Skeletal muscle cell (primary cell): ENCODE measurements at regions not wholly inside any gene's neighbourhood (a gene's known extent, or its start where the extent isn't known, plus 50 kb on each side); places are given as distances from the start of the nearest gene placed in this dataset.
"Not testable (repeated sequence)": the region's sequence is repeated elsewhere in the genome, so short reads cannot be mapped to it uniquely, and the experiment has no call there.

Experiments
- DNase-seq: peaks from one replicate; pipeline ENCODE4 v3.0.0-alpha.2; 2010; ENCODE audit warnings: low read depth
- H3K4me3 ChIP-seq: 2 replicates; pipeline ENCODE4 v1.5.1; 2011; ENCODE audit warnings: low read depth, mild to moderate bottlenecking, control low read depth, low read length, moderate library complexity

DNA sequence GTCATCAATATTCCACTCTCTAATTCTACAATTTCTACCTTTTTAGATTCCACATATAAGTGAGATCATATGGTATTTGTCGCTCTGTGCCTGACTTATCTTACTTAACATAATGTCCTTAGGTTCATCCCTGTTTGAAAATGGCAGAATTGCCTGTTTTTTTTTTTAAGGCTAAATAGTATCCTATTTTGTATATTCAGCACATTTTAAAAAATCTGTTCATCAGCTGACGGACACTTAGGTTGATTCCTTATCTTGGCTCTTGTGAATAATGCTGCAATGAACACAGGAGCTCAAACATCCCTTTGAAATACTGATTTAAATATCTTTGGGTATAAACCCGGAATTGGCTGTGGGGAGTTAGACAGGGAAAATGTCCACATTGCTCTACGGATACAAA is 326.7 kb upstream of the THBS1 start:
- DNase-seq = no peak

DNA sequence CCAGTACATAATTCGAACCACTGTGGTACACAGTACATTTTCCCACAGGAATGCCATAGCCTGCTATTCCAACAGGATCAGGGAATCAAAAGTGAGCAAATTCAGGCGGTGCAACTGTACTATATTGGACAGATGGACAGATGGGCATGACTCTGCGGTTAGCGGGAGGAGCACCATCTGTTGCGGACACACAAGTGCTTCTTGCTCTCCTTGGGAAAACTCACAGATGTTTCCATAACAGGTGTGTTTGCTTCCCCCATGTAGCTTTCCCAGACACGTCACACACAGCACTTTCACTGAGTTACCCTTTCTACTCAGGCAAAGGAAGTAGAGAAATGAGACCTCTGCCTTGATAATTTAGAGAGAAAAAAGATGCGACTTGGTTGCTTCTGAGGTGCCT is 325.1 kb upstream of the THBS1 start:
- peak; percentile 89 for DNase-seq
- no peak overlapping the region for H3K4me3 ChIP-seq

More for the DNA sequence above, 326.7 kb upstream of the THBS1 start:
- H3K4me3 ChIP-seq = no peak overlapping the region

- no peak for DNase-seq
- no peak overlapping the region for H3K4me3 ChIP-seq
These were observed 320.5 kb upstream of the THBS1 start for GRCh38 chr15:39260391-39260790.

DNA sequence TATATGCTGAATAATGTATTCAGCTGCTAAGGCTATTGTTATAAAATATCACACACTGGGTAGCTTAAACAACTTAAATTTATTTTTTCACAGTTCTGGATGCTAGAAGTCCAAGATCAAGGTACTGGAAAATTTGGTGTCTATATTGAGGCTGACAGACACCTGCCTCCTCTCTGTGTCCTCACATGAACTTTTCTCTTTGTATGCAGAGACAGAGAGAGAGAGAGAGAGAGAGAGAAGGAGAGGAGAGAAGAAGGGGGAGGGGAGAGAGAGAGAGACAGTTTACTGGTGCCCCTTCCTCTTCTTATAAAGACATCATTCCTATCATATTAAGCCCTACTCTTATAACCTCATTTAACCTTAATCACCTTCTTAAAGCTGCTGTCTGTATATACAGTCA is 320.1 kb upstream of the THBS1 start:
- H3K4me3 ChIP-seq = no peak overlapping the region
- DNase-seq = no peak

GRCh38 chr15:39261397-39262183 is 319.3 kb upstream of the THBS1 start:
- DNase-seq, H3K4me3 ChIP-seq: not testable (repeated sequence)

DNA sequence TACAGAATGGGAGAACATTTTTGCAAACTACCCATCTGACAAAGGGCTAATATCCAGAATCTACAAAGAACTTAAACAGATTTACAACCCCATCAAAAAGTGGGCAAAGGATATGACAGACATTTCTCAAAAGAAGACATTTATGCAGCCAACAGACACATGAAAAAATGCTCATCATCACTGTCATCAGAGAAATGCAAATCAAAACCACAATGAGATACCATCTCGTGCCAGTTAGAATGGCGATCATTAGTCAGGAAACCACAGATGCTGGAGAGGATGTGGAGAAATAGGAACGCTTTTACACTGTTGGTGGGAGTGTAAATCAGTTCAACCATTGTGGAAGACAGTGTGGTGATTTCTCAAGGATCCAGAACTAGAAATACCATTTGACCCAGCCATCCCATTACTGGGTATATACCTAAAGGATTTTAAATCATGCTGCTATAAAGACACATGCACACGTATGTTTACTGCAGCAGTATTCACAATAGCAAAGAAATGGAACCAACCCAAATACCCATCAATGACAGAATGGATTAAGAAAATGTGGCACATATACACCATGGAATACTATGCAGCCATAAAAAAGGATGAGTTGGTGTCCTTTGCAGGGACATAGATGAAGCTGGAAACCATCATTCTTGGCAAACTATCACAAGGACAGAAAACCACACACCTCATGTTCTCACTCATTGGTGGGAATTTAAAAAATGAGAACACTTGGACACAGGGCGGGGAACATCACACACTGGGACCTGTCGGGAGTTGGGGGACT is 317.7 kb upstream of the THBS1 start:
- not testable (repeated sequence) for DNase-seq, H3K4me3 ChIP-seq

DNA sequence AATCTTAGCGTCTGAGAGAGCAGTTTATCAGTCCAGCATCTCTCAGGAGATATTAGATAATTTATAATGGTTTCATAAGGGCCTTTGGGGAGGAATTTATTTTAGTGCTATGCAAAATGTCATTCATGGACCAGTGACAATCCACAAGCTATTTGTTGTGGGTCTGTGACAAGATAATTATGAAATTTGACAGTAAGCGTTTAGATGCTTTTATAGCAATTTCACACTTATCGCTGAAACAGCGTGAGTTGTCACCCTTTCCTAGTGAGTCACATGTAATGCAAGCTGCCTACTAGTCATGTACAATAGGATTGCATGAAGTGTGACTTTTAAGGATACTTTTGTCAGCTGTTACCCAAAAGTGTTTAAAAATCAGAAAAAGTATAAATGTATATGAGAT is 315.6 kb upstream of the THBS1 start:
- no peak overlapping the region for H3K4me3 ChIP-seq
- no peak for DNase-seq

- H3K4me3 ChIP-seq = no peak overlapping the region
- no peak for DNase-seq
These were observed 314.0 kb upstream of the THBS1 start for GRCh38 chr15:39266890-39267289.

GRCh38 chr15:39267685-39268084 is 313.2 kb upstream of the THBS1 start:
- DNase-seq = no peak

GRCh38 chr15:39269352-39269751 is 311.5 kb upstream of the THBS1 start:
- DNase-seq = no peak
- H3K4me3 ChIP-seq = no peak overlapping the region

More at GRCh38 chr15:39267685-39268084, 313.2 kb upstream of the THBS1 start:
- H3K4me3 ChIP-seq = no peak overlapping the region

- no peak for DNase-seq
- no peak overlapping the region for H3K4me3 ChIP-seq
These were observed 311.1 kb upstream of the THBS1 start for GRCh38 chr15:39269821-39270220.

DNA sequence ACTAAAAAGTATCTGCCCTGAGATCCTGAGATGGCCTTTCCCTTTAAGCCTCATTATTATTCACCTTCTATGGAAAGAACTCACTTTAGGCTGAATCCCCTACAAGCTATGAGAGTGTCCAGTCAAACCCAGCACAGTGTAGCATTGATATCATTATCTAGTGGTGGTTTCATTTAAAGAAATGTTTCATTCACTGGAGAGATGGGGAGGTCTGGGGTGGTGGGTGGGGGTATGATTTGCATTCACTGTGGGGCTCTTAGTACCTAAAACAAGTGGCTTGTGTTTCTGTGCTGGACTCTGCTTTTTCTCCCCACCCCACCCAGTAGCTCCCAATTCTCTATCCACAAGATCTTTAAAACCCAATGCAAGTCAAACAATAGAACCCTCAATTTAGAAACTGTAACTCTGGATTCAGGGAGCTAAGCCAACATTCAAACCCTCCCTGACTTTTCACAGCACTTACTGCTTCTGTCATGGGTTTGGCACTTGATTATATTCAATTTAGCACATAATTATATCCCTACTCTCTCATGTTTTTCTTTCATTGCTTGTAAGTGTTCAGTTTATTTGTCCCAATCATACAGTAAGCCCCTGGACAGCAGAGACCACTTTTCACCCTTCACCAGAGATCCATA is 310.5 kb upstream of the THBS1 start:
- no peak overlapping the region for H3K4me3 ChIP-seq
- DNase-seq = no peak

DNA sequence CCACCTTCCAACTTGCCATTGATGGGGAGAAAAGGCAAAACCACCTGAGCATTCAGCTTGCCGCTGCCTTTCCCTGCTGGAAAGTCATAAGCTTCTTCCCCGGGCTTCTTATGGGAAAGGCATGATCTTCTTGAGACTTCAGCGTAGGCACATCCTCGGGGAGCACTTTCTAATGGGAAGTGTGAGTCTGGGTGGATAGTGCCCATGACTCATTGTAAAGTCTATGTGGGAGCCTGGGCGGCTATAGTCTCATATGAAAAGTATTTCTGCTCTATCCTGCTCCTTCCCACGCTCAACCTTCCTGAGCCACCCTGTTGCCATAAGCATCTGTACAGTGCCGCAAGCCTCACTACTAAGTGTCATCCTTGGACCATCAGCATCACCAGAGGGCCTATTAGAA is 309.9 kb upstream of the THBS1 start:
- DNase-seq = peak; percentile 94
- no peak overlapping the region for H3K4me3 ChIP-seq

DNA sequence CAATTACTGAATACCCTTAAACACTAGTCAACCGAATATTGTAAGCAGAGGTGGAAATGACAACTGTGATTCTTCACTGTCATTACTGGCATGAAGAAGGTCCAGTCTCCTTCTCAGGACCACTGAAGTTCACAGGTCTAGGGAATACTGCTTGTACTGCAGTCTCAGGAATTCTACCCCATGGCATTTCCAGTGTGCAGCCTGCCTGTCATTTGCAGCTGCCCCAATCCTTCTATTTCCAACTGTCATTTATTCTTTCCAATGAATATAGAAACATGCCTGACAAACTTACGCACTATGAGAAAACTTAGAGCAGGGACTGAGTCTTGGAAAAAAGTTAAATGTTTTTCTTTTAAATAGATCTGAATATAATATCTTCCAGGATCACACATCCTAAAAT is 308.0 kb upstream of the THBS1 start:
- no peak overlapping the region for H3K4me3 ChIP-seq
- no peak for DNase-seq

DNA sequence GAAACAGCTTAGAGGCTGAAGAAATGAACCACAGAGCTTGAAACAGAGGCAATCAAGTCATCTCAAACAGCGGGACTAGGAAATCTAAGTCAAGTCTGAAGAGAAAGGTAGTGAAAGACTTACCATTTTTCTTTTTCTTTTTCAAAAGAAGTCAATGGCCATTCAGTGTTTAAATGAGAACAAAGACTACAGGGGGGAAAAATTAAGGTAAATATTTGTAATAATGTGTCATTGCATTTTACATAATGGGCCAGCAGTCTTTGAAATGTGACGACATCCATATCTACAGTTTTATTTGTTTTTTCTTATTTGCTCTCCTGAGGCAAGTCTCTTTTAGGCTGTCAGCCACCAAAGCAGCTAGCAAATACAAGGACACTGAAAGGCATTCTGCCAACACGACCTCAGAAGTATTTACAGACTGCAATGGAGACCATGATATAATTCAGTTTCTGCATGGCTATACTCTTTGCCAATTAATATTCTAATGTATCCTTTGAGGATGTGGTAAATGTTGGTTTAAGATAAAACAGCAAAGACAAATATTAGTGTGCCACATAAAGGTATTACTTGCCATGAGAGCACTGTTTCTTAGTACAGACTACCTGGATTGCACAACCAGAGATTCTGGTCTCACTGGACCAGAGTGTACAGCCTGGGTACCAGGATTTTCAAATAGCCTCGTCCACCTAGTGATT is 307.0 kb upstream of the THBS1 start:
- H3K4me3 ChIP-seq = no peak overlapping the region
- DNase-seq = no peak

DNA sequence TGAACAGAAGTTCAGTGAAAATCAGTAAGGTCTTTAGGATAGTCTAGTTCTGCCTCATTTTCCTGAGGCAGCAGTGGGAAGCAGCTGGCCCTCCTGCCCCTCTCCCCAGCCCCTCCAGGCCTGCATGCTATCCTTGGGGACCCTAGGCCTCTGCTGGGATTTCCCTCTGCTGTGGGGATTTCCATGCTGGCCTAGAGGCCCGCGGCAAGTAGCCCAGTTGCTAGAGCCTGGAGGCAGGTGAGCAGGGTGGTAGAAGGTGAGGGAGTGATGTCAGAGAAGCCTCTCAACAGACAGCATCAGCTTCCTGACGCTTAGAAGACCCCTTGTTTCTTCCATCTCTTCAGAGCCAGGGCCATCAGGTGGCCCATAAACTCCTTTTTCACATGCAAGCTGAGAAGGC is 305.8 kb upstream of the THBS1 start:
- DNase-seq = no peak
- H3K4me3 ChIP-seq = no peak overlapping the region

GRCh38 chr15:39279311-39279710 is 301.6 kb upstream of the THBS1 start:
- no peak overlapping the region for H3K4me3 ChIP-seq
- DNase-seq = no peak

DNA sequence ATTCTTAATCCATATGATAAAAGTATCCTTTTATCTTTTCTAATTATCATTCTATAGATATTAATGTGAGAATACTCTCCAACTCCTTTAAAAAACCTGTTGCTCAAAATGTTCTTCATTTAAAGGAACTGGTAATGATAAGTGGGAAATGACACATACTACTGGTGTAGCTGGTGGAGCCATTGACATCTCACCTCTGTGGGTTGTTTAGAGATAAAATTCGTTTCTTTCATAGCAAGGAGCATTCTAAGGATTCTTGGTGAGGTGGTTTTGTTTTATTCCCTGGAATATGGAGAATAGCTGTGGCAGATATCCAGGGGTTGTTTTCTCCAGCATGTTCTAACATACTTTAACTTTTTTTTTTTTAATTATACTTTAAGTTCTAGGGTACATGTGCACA is 299.8 kb upstream of the THBS1 start:
- no peak overlapping the region for H3K4me3 ChIP-seq
- DNase-seq = no peak

DNA sequence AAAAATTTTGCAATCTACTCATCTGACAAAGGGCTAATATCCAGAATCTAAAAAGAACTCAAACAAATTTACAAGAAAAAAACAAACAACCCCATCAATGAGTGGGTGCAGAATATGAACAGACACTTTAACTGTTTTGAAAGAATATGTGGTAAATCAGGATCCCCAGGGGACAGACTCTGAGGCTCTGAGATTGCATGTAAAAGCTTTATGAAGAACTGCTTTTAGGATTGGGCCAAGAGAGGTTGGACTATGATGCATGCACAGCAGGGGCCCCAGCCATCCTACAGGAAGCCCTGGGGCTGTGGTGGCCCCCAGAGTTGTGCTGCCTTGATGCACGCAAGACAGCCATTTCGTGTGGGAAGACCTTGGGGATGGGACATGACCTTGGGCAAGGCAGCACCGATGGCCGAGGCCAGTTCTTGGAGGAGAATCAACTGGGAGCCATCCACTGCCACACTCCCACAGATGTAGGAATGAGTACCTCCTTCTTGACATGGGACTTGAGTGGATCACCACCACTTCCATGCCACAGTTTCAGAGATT is 298.1 kb upstream of the THBS1 start:
- DNase-seq = peak; percentile 54
- no peak overlapping the region for H3K4me3 ChIP-seq

GRCh38 chr15:39283531-39283930 is 297.3 kb upstream of the THBS1 start:
- DNase-seq = peak; percentile 60

More at GRCh38 chr15:39283531-39283930, 297.3 kb upstream of the THBS1 start:
- no peak overlapping the region for H3K4me3 ChIP-seq
